ENCODE measurements at regions not wholly inside any gene's neighbourhood (a gene's known extent, or its start where the extent isn't known, plus 50 kb on each side); places are given as distances from the start of the nearest gene placed in this dataset.

DNA sequence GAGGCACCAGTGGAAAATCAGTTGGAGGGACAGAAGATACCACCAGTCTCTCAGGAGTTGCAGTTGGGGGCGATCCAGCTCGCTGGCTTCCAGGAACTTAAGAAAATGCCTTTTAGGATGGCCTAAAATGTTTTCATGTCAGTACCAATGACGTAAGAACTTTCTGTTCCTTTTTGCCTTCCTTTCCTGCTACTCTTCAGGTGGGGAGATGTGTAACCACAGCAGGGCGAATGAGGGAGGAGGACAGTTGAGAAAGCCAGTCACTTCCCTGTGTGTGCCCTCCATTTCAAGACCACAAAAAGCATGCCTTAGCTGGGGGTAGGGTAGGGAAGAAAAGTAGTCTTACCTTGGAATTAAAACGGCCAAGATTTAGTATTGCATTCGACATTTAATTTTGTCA is 941.6 kb downstream of the NLGN4Y start:
- Histone ChIP-seq H3K4me3 (no peak overlapping the region), H3K4me1 (no peaks in the 10 kb centered on the region), H3K27me3 (no peaks in the 10 kb centered on the region), H3K27ac (replicated peaks in 1 of 4) (no peak overlapping the region), H3K9me3 (no peaks in the 10 kb centered on the region), H3K36me3 (no peaks in the 10 kb centered on the region)
- TF ChIP-seq POLR2A (IDR thresholded peaks at IDR 0.05; ENCODE audit: low read depth) = no peak
- TF ChIP-seq EP300 (IDR thresholded peaks at IDR 0.05) = no peak
- no peak for TF ChIP-seq POLR2AphosphoS5 (IDR thresholded peaks at IDR 0.05)
- TF ChIP-seq, protein P1, sequence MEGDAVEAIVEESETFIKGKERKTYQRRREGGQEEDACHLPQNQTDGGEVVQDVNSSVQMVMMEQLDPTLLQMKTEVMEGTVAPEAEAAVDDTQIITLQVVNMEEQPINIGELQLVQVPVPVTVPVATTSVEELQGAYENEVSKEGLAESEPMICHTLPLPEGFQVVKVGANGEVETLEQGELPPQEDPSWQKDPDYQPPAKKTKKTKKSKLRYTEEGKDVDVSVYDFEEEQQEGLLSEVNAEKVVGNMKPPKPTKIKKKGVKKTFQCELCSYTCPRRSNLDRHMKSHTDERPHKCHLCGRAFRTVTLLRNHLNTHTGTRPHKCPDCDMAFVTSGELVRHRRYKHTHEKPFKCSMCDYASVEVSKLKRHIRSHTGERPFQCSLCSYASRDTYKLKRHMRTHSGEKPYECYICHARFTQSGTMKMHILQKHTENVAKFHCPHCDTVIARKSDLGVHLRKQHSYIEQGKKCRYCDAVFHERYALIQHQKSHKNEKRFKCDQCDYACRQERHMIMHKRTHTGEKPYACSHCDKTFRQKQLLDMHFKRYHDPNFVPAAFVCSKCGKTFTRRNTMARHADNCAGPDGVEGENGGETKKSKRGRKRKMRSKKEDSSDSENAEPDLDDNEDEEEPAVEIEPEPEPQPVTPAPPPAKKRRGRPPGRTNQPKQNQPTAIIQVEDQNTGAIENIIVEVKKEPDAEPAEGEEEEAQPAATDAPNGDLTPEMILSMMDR (IDR thresholded peaks at IDR 0.05) = no peak
- DNase-seq (ENCODE audit: extremely low spot score) = no peak
- intact Hi-C loops (cut with DNase I) = no loop called here
- WGBS = no CpG with 5 or more reads among the region's 6 CpGs

DNA sequence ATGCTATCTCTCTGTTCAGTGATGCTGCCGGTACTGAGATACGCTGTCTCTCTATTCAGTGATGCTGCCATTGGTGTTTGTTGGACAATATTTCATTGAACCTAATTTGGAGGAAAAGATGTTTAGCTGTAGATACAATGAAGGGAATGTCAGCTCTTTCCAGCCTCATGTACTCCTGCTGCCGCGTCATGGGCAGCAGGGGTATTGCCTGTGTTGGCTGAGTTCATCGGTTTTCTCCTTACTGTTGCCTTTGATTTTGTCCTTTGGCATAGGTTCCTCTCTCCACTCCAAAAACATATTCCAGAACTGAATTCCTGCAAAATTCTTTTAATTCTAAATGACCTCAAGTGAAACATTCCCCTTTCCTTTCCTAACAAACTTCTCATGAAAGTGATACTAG is 942.6 kb downstream of the NLGN4Y start:
- no peak for DNase-seq (ENCODE audit: extremely low spot score)
- Histone ChIP-seq H3K9me3 (no peaks in the 10 kb centered on the region), H3K36me3 (no peaks in the 10 kb centered on the region), H3K27ac (replicated peaks in 1 of 4) (no peak overlapping the region), H3K4me3 (no peak overlapping the region), H3K4me1 (no peaks in the 10 kb centered on the region), H3K27me3 (no peaks in the 10 kb centered on the region)
- TF ChIP-seq EP300 (IDR thresholded peaks at IDR 0.05) = no peak
- no peak for TF ChIP-seq POLR2A (IDR thresholded peaks at IDR 0.05; ENCODE audit: low read depth)
- no peak for TF ChIP-seq POLR2AphosphoS5 (IDR thresholded peaks at IDR 0.05)
- TF ChIP-seq, protein P1 (IDR thresholded peaks at IDR 0.05) = no peak
- intact Hi-C loops (cut with DNase I) = no loop called here
- no CpG with 5 or more reads among the region's 5 CpGs for WGBS

DNA sequence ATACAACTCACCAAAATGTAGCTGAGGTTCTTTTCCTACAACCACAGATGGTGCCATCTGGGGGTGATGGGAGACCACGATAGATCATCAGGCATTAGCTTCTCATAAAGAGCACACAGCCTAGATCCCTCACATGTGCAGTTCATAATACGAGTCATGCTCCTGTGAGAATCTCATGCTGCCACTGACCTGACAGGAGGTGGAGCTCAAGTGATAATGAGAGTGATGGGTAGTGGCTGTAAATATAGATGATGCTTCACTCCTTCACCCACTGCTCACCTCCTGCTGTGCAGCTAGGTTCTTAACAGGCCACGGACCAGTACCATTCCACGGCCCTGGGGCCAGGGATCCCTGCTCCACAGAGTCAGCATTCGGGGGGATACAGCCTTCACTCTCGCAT is 943.8 kb downstream of the NLGN4Y start:
- no peaks in the 10 kb centered on the region for H3K9me3 ChIP-seq
- no peaks in the 10 kb centered on the region for H3K27me3 ChIP-seq
- no peak for TF ChIP-seq POLR2AphosphoS5 (IDR thresholded peaks at IDR 0.05)
- TF ChIP-seq, protein P1 (IDR thresholded peaks at IDR 0.05) = no peak
- no peak for TF ChIP-seq EP300 (IDR thresholded peaks at IDR 0.05)
- no peak for TF ChIP-seq POLR2A (IDR thresholded peaks at IDR 0.05; ENCODE audit: low read depth)
- WGBS = no CpG with 5 or more reads among the region's 6 CpGs
- H3K36me3 ChIP-seq = no peaks in the 10 kb centered on the region
- no peak overlapping the region for H3K4me3 ChIP-seq
- intact Hi-C loops (cut with DNase I) = no loop called here
- H3K4me1 ChIP-seq = no peaks in the 10 kb centered on the region
- no peak overlapping the region for H3K27ac ChIP-seq (replicated peaks in 1 of 4)
- DNase-seq (ENCODE audit: extremely low spot score) = no peak

DNA sequence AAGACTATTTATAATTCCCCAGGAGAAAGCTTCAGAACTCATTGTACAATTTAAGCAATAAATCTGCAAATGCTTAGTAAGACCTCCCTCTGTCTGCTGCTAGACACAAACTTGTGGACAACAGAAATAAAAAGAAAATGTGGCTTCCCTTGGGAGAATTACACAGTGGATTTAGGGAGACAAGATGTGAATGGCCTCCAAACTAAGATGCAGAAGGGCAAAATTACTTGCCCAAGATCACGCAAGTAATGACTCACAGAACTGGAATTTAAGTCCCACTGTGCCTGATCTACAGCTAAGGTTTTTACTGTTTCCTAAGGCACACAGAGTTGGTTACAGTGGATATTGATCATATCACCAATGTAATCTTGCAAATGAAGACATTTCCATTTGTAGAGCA is 947.0 kb downstream of the NLGN4Y start:
- Histone ChIP-seq H3K9me3 (no peaks in the 10 kb centered on the region), H3K4me1 (no peaks in the 10 kb centered on the region), H3K36me3 (no peaks in the 10 kb centered on the region), H3K4me3 (no peak overlapping the region), H3K27ac (replicated peaks in 1 of 4) (no peak overlapping the region), H3K27me3 (no peaks in the 10 kb centered on the region)
- TF ChIP-seq EP300 (IDR thresholded peaks at IDR 0.05) = no peak
- DNase-seq (ENCODE audit: extremely low spot score) = no peak
- intact Hi-C loops (cut with DNase I) = no loop called here
- WGBS = no CpG with 5 or more reads among the region's 1 CpG

DNA sequence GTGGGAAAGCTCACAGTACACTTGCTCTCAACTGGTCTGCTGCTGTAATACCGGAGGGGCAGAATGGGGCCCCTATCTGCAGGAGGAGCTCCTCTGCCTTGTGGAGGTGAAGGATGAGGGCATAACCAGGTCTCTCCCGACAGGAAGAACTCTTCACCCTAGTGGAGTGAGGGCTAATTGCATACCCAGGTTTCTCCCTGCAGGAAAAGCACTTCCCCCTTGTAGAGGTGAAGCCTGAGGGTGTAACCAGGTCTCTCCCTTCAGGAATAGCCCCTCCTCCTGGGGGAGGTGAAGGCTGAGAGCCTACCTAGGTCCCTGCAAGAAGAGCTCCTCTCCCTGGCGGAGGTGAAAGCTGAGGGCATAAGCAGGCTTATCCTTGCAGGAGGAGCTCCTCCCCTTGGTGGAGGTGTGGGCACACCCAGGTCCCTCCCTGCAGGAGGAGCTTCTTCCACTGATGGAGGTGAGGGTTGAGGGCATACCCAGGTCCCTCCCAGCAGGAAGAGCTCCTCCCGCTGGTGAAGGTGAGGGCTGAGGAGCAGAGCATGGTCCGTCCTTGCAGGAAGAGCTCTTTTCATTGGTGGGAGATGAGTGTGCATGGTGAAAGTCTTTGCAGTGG is 954.1 kb downstream of the NLGN4Y start:
- Histone ChIP-seq H3K9me3 (no peaks in the 10 kb centered on the region), H3K4me3 (no peak overlapping the region), H3K4me1 (no peaks in the 10 kb centered on the region), H3K36me3 (no peaks in the 10 kb centered on the region), H3K27me3 (no peaks in the 10 kb centered on the region), H3K27ac (replicated peaks in 1 of 4) (no peak overlapping the region)
- intact Hi-C loops (cut with DNase I) = no loop called here
- TF ChIP-seq, protein P1 (IDR thresholded peaks at IDR 0.05) = no peak
- TF ChIP-seq POLR2AphosphoS5 (IDR thresholded peaks at IDR 0.05) (no peak), POLR2A (IDR thresholded peaks at IDR 0.05; ENCODE audit: low read depth) (no peak), EP300 (IDR thresholded peaks at IDR 0.05) (no peak)
- no CpG with 5 or more reads among the region's 5 CpGs for WGBS
- no peak for DNase-seq (ENCODE audit: extremely low spot score)

Data from esophagus muscularis mucosa (tissue), 4 donors.